GM12865 (cell line): ENCODE measurements at regions not wholly inside any gene's neighbourhood (a gene's known extent, or its start where the extent isn't known, plus 50 kb on each side); places are given as distances from the start of the nearest gene placed in this dataset.

Experiments
- DNase-seq: peaks from one replicate; pipeline ENCODE4 v3.0.0; 2010; ENCODE audit warnings: low read depth
- H3K4me3 ChIP-seq: 2 replicates; pipeline ENCODE4 v1.5.1; 2011; ENCODE audit warnings: mild to moderate bottlenecking, low read depth, low read length, control low read depth
- TF ChIP-seq, protein P1 (sequence below): IDR thresholded peaks from 2 replicates; pipeline ENCODE4 v1.5.1; 2011; ENCODE audit warnings: low read length, control low read depth, low read depth, inconsistent platforms; ENCODE audit not compliant: insufficient read depth; ENCODE audit errors: missing control alignments

DNA sequence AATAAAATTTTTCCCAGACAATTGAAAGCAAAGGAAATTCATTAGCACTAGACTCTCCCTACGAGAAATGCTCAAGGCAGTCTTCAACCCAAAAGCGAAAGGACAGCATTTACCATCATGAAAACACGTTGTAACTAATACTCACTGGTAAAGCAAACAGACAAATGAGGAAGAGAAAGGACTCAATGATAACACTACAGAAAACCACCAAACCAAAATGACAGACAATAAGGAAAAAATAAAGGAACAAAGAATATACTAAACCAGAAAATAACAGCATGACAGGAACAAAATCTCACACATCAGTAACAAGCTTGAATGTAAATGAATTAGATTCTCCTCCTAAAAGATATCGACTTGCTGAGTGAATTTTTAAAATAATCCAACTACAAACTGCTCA is 190.7 kb downstream of the NOL4 start:
- TF ChIP-seq, protein P1, sequence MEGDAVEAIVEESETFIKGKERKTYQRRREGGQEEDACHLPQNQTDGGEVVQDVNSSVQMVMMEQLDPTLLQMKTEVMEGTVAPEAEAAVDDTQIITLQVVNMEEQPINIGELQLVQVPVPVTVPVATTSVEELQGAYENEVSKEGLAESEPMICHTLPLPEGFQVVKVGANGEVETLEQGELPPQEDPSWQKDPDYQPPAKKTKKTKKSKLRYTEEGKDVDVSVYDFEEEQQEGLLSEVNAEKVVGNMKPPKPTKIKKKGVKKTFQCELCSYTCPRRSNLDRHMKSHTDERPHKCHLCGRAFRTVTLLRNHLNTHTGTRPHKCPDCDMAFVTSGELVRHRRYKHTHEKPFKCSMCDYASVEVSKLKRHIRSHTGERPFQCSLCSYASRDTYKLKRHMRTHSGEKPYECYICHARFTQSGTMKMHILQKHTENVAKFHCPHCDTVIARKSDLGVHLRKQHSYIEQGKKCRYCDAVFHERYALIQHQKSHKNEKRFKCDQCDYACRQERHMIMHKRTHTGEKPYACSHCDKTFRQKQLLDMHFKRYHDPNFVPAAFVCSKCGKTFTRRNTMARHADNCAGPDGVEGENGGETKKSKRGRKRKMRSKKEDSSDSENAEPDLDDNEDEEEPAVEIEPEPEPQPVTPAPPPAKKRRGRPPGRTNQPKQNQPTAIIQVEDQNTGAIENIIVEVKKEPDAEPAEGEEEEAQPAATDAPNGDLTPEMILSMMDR, result no peak
- peak; percentile 8 for DNase-seq
- no peak overlapping the region for H3K4me3 ChIP-seq

DNA sequence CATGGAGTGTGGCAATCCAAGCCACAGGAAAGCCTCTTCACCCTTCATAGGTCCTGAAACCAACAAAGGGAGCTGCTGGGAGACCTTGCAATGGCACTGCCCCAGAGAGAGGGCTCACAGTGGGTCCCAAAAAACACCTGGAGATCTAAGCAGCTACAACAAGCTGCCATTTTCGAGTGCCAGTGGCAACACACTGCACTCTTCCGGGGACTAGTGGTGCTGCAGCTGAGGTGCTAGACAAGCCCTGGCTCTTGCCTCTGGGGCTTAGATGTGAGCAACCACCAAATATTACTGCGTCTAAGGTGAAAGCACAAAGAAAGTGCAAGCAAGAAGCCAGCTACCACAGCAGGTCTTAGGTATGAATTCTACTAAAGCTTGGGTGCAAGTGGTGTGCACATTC is 192.9 kb downstream of the NOL4 start:
- peak; percentile 63 for DNase-seq
- TF ChIP-seq, protein P1, result peak; percentile 36

GRCh38 chr18:34028324-34028723 is 196.4 kb downstream of the NOL4 start:
- no peak overlapping the region for H3K4me3 ChIP-seq
- TF ChIP-seq, protein P1, result no peak
- DNase-seq, result no peak

More for the DNA sequence above, 192.9 kb downstream of the NOL4 start:
- H3K4me3 ChIP-seq, result no peak overlapping the region

DNA sequence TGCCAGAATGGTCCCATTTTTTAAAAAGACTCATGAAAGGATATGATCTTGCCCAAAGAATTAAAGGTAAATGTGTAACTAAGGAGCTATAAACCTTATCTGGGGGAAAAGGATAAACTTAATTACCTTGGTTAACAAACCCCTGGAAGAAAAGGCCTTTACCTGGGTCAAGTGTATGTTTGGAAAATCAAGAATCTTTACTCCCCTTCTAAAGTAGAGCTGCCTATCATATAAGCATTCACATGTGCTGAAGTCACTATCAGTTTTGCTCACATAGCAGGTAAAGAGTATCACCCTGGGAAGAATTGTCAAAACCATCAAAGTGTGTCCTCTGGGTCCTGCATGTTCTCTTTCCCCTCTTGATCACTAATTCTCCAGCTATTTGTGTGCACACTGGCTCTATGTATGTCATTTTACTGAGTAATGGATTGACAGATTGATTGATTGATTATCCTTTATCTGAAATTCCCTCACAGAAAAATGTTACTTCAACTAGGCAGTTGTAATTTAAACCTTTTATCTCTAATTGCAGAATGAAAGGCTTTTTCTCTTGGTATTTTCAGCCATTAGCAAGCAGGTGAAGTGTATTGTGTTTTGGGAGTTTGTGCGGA is 199.4 kb downstream of the NOL4 start:
- TF ChIP-seq, protein P1, result no peak
- DNase-seq, result no peak
- no peak overlapping the region for H3K4me3 ChIP-seq

GRCh38 chr18:34023471-34023870 is 201.2 kb downstream of the NOL4 start:
- no peak overlapping the region for H3K4me3 ChIP-seq
- DNase-seq, result no peak
- TF ChIP-seq, protein P1, result no peak

DNA sequence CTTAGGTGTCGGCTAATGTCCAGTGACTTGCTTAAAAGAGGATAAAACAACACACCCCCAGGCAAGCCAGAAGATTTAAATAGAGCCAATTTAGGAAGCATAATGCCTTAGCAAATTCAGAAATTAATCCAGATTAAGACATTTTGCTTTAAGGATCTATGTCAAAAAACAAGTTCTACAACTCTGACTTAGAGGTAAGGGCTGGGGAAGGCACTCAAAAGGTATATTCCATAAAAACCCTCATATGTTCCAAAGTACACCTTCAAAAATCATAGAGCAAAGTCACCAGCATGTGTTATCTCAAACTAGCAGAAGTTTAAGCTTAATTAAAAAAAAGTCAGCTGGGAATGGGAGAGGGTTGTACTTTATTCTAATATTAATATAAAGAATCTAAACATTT is 206.4 kb downstream of the NOL4 start:
- TF ChIP-seq, protein P1, result no peak
- DNase-seq, result no peak
- H3K4me3 ChIP-seq, result no peak overlapping the region

DNA sequence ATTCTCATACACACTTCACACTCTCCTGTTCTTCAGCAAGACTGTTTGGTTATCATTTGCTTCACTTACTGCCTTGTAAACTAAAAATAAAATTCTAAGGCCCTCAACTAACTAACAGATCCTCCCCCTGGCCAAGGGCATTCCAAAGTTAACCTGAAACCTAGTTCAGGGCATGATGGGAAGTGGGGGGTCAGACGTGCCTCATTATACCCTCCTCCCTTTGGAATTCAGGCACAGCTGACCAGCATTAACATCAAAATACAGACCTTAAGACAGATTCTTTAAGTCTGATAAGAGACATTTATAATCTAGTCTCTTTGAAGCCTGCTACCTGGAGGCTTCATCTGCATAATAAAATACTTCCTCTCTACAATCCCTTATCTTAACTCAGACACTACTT is 221.0 kb downstream of the NOL4 start:
- H3K4me3 ChIP-seq, result no peak overlapping the region
- TF ChIP-seq, protein P1, result no peak
- no peak for DNase-seq
